Astrocyte (in vitro differentiated cells and primary cell): ENCODE measurements at regions not wholly inside any gene's neighbourhood (a gene's known extent, or its start where the extent isn't known, plus 50 kb on each side); places are given as distances from the start of the nearest gene placed in this dataset.
"Not testable (repeated sequence)": the region's sequence is repeated elsewhere in the genome, so short reads cannot be mapped to it uniquely, and the experiment has no call there.

Source experiments
- CTCF ChIP-seq: IDR thresholded peaks from 2 replicates; pipeline ENCODE4 v1.5.1; 2011; ENCODE audit warnings: low read depth, mild to moderate bottlenecking, inconsistent platforms, low read length, moderate library complexity; ENCODE audit not compliant: insufficient read depth
- EZH2 ChIP-seq: IDR thresholded peaks from 2 replicates; pipeline ENCODE4 v1.6.1; 2012; ENCODE audit warnings: mild to moderate bottlenecking, low read length, inconsistent platforms; ENCODE audit not compliant: insufficient read depth

- not testable (repeated sequence) for TF ChIP-seq CTCF, EZH2
Observed at GRCh38 chr1:206361978-206362543, 108.2 kb upstream of the IKBKE start.
